Esophagus muscularis mucosa (tissue), 4 donors: ENCODE measurements at regions not wholly inside any gene's neighbourhood (a gene's known extent, or its start where the extent isn't known, plus 50 kb on each side); places are given as distances from the start of the nearest gene placed in this dataset.
A peak's percentile ranks its signal among the peaks of the same experiment; 100 is the strongest.

Experiments used
- DNase-seq: peaks from one replicate; pipeline ENCODE4 v3.0.0-alpha.2; 2017; ENCODE audit errors: extremely low spot score
- H3K27ac ChIP-seq, 4 donors: fragments of 200-600 bp; sonication (generic); replicated peaks in 1 of 4; 1 replicate in 3 of 4; 2 replicates in 1 of 4; pipeline ENCODE4 v1.5.1; 2016 to 2019; ENCODE audit warnings: mild to moderate bottlenecking in 1 of 4
- H3K27me3 ChIP-seq, 4 donors: fragments of 200-600 bp; sonication (generic); one replicate each; pipeline versions ENCODE4 v1.5.1 to v1.6.0; 2016 to 2019
- H3K36me3 ChIP-seq, 4 donors: fragments of 200-600 bp; sonication (generic); one replicate each; pipeline ENCODE4 v1.5.1; 2016 to 2019
- H3K4me1 ChIP-seq, 4 donors: fragments of 200-600 bp; sonication (generic); one replicate each; pipeline ENCODE4 v1.5.1; 2016 to 2019
- H3K4me3 ChIP-seq, 4 donors: fragments of 200-600 bp; sonication (generic); 1 replicate in 2 of 4; 2 replicates in 2 of 4; pipeline ENCODE4 v1.5.1; 2016 to 2019; ENCODE audit warnings: mild to moderate bottlenecking in 4 of 4, moderate library complexity in 1 of 4
- H3K9me3 ChIP-seq, 4 donors: fragments of 200-600 bp; sonication (generic); 1 replicate in 3 of 4; 2 replicates in 1 of 4; pipeline ENCODE4 v1.5.1; 2016 to 2019
- CTCF ChIP-seq, 3 experiments: fragments of 200-600 bp in 2 of 3; fragments of 450-650 bp in 1 of 3; sonication (generic) in 2 of 3; IDR thresholded peaks; one replicate each; pipeline ENCODE4 v1.5.1; 2017 to 2019; ENCODE audit warnings: antibody characterized with exemption in 3 of 3, mild to moderate bottlenecking in 2 of 3, moderate library complexity in 1 of 3
- EP300 ChIP-seq: sonication (generic); formaldehyde crosslinking; IDR thresholded peaks from one replicate; pipeline ENCODE4 v1.6.1; 2017; ENCODE audit warnings: antibody characterized with exemption
- POLR2A ChIP-seq: fragments of 450-650 bp; IDR thresholded peaks from one replicate; pipeline ENCODE4 v1.6.1; 2017; ENCODE audit warnings: antibody characterized with exemption, moderate library complexity, mild to moderate bottlenecking, low read depth
- POLR2AphosphoS5 ChIP-seq, 2 donors: sonication (generic); formaldehyde crosslinking; IDR thresholded peaks; one replicate each; pipeline ENCODE4 v1.6.1; 2017; ENCODE audit warnings: antibody characterized with exemption in 2 of 2
- WGBS: methylation state at CpG from one replicate; pipeline ENCODE4 v1.1.5; 2018; 5-methylcytosine and 5-hydroxymethylcytosine counted together
- intact Hi-C: fragments of 100-400 bp; cut with DNase I; formaldehyde crosslinking; loops from one replicate; pipeline ENCODE4 v1.15.1; 2023

GRCh38 chr18:78862395-78862794 lies 117.2 kb upstream of the SALL3 start:
- intact Hi-C loops = no loop called here
- H3K4me1 ChIP-seq = no peaks in the 10 kb centered on the region
- TF ChIP-seq EP300 (no peak), POLR2A (no peak), POLR2AphosphoS5 (IDR thresholded peaks at IDR 0.05) (no peak), CTCF (IDR thresholded peaks at IDR 0.05) (no peak)
- H3K27me3 ChIP-seq = peaks cover 0 to 48% (median 0%) of the 10 kb centered on the region in 4 donors
- WGBS = 83% methylated on average over 9 of the region's 9 CpGs
- H3K4me3 ChIP-seq = no peak overlapping the region
- H3K9me3 ChIP-seq = no peaks in the 10 kb centered on the region
- no peak overlapping the region for H3K27ac ChIP-seq
- peak; percentile 89 for DNase-seq
- no peaks in the 10 kb centered on the region for H3K36me3 ChIP-seq

GRCh38 chr18:78865056-78865598 lies 114.5 kb upstream of the SALL3 start:
- intact Hi-C loops = no loop called here
- no peak overlapping the region for H3K27ac ChIP-seq
- WGBS = 84% methylated on average over 5 of the region's 5 CpGs
- TF ChIP-seq EP300 = no peak
- no peak for TF ChIP-seq POLR2AphosphoS5 (IDR thresholded peaks at IDR 0.05)
- TF ChIP-seq CTCF (IDR thresholded peaks at IDR 0.05) = no peak
- no peak for TF ChIP-seq POLR2A
- H3K9me3 ChIP-seq = no peaks in the 10 kb centered on the region
- H3K36me3 ChIP-seq = no peaks in the 10 kb centered on the region
- no peak overlapping the region for H3K4me3 ChIP-seq
- H3K27me3 ChIP-seq = peaks cover 0 to 37% (median 0%) of the 10 kb centered on the region in 4 donors
- H3K4me1 ChIP-seq = no peaks in the 10 kb centered on the region
- peak; percentile 72 for DNase-seq

GRCh38 chr18:78865771-78866310 lies 113.8 kb upstream of the SALL3 start:
- WGBS = 90% methylated on average over 14 of the region's 14 CpGs
- Histone ChIP-seq H3K4me3 (no peak overlapping the region), H3K36me3 (no peaks in the 10 kb centered on the region), H3K9me3 (no peaks in the 10 kb centered on the region), H3K27me3 (peaks cover 0 to 34% (median 0%) of the 10 kb centered on the region in 4 donors), H3K27ac (no peak overlapping the region), H3K4me1 (no peaks in the 10 kb centered on the region)
- DNase-seq = peak; percentile 86
- intact Hi-C loops = no loop called here
- TF ChIP-seq POLR2A (no peak), CTCF (IDR thresholded peaks at IDR 0.05) (no peak), POLR2AphosphoS5 (IDR thresholded peaks at IDR 0.05) (no peak), EP300 (no peak)

- no peak for DNase-seq
- no peaks in the 10 kb centered on the region for H3K36me3 ChIP-seq
- no peak overlapping the region for H3K4me3 ChIP-seq
- no peaks in the 10 kb centered on the region for H3K4me1 ChIP-seq
- 90% methylated on average over 7 of the region's 19 CpGs for WGBS
- no peaks in the 10 kb centered on the region for H3K9me3 ChIP-seq
- no peak for TF ChIP-seq CTCF (IDR thresholded peaks at IDR 0.05)
- no peak for TF ChIP-seq POLR2A
- TF ChIP-seq POLR2AphosphoS5 (IDR thresholded peaks at IDR 0.05) = no peak
- no peak for TF ChIP-seq EP300
- peaks cover 0 to 26% (median 0%) of the 10 kb centered on the region in 4 donors for H3K27me3 ChIP-seq
- no peak overlapping the region for H3K27ac ChIP-seq
- intact Hi-C loops = no loop called here
These were observed 112.5 kb upstream of the SALL3 start for GRCh38 chr18:78867131-78867530.
